ENCODE measurements at regions not wholly inside any gene's neighbourhood (a gene's known extent, or its start where the extent isn't known, plus 50 kb on each side); places are given as distances from the start of the nearest gene placed in this dataset.

DNA sequence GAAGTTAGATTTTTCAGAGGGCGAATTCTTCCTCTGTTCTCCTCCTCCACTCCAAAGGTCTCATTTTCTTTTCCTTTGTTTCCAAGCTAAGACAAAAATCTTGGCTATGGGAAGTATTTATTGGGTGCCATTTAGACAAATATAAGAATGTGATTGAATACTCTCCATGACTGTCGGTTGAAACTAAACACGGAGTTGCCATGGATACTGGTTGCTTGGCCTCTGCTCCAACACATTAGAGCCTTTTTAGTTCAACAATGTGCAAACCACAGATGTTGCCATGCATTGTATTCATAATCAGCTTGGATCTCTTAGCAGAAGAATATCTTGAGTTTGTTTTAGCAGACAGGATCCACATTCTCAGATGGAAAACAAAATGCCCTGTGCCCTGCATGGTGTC, 366.5 kb upstream of the LCORL start:
- TF ChIP-seq CTCF (IDR thresholded peaks at IDR 0.05) (no peak), POLR2AphosphoS5 (IDR thresholded peaks at IDR 0.05; ENCODE audit: low read depth, low read length) (no peak), SIN3A (IDR thresholded peaks at IDR 0.05; ENCODE audit: borderline replicate concordance, insufficient read depth, low read depth, low read length) (no peak), REST (IDR thresholded peaks at IDR 0.05; ENCODE audit: insufficient read depth in 1 of 2, low read depth in 2 of 2, low read length in 1 of 2) (no peak), TCF7L2 (IDR thresholded peaks at IDR 0.05; ENCODE audit: low read depth, low read length) (no peak)

All from Panc1 (cell line).